ENCODE measurements at regions not wholly inside any gene's neighbourhood (a gene's known extent, or its start where the extent isn't known, plus 50 kb on each side); places are given as distances from the start of the nearest gene placed in this dataset.

DNA sequence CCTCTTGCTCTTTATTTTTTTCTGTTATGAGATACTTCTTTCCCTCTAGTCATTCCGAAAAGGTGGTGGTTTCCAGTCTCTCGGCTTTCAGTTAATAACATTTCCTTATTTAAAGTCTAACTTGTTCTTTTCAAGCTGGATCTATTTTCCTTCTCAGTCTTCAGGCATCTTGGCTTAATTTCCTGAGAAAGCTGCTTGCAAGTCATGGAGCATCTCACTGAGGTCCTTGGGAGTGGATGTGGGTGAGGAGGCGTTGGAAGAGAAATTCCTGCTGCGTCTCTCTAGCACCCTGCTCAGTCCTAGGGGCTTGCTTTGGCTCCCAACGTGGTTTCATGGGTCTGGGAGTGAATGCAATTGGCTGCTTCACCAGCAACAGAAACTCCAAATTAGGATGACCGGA is 210.2 kb upstream of the MKI67 start:
- no peak overlapping the region for H3K4me3 Mint-ChIP-seq
- H3K36me3 Mint-ChIP-seq = no peaks in the 10 kb centered on the region
- no peaks in the 10 kb centered on the region for H3K9me3 Mint-ChIP-seq
- Histone ChIP-seq H3K9ac (no peak overlapping the region), H3K9me3 (ENCODE audit: low read depth) (no peaks in the 10 kb centered on the region), H3K4me2 (no peak overlapping the region), H3K79me2 (ENCODE audit: low read depth) (no peaks in the 10 kb centered on the region), H3K4me1 (no peaks in the 10 kb centered on the region), H3K4me3 (no peak overlapping the region), H4K20me1 (ENCODE audit: low read depth) (no peaks in the 10 kb centered on the region), H2AFZ (replicated peaks) (no peak overlapping the region), H3K27me3 (no peaks in the 10 kb centered on the region), H3K27ac (no peak overlapping the region), H3K36me3 (no peaks in the 10 kb centered on the region), H3F3A (ENCODE audit: low read depth) (no peaks in the 10 kb centered on the region)
- no peak for DNase-seq (ENCODE audit: low spot score)
- no peaks in the 10 kb centered on the region for H3K4me1 Mint-ChIP-seq
- TF ChIP-seq EZH2 (IDR thresholded peaks at IDR 0.05) (no peak), EZH2phosphoT487 (IDR thresholded peaks at IDR 0.05) (no peak)
- TF ChIP-seq, protein P1, sequence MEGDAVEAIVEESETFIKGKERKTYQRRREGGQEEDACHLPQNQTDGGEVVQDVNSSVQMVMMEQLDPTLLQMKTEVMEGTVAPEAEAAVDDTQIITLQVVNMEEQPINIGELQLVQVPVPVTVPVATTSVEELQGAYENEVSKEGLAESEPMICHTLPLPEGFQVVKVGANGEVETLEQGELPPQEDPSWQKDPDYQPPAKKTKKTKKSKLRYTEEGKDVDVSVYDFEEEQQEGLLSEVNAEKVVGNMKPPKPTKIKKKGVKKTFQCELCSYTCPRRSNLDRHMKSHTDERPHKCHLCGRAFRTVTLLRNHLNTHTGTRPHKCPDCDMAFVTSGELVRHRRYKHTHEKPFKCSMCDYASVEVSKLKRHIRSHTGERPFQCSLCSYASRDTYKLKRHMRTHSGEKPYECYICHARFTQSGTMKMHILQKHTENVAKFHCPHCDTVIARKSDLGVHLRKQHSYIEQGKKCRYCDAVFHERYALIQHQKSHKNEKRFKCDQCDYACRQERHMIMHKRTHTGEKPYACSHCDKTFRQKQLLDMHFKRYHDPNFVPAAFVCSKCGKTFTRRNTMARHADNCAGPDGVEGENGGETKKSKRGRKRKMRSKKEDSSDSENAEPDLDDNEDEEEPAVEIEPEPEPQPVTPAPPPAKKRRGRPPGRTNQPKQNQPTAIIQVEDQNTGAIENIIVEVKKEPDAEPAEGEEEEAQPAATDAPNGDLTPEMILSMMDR (IDR thresholded peaks at IDR 0.05) = no peak
- H3K27ac Mint-ChIP-seq = no peak overlapping the region
- peaks cover 2% of the 10 kb centered on the region for H3K27me3 Mint-ChIP-seq (ENCODE audit: insufficient read depth, low read depth)

GRCh38 chr10:128337860-128338378 is 211.7 kb upstream of the MKI67 start:
- Mint-ChIP-seq H3K9me3 (no peaks in the 10 kb centered on the region), H3K27me3 (ENCODE audit: insufficient read depth, low read depth) (peaks cover 2% of the 10 kb centered on the region), H3K27ac (no peak overlapping the region), H3K4me3 (no peak overlapping the region), H3K4me1 (no peaks in the 10 kb centered on the region), H3K36me3 (no peaks in the 10 kb centered on the region)
- H3K36me3 ChIP-seq = no peaks in the 10 kb centered on the region
- H3K27me3 ChIP-seq = no peaks in the 10 kb centered on the region
- no peaks in the 10 kb centered on the region for H3K79me2 ChIP-seq (ENCODE audit: low read depth)
- H3K4me1 ChIP-seq = no peaks in the 10 kb centered on the region
- H3F3A ChIP-seq (ENCODE audit: low read depth) = no peaks in the 10 kb centered on the region
- no peak for DNase-seq (ENCODE audit: low spot score)
- H2AFZ ChIP-seq (replicated peaks) = no peak overlapping the region
- no peaks in the 10 kb centered on the region for H3K9me3 ChIP-seq (ENCODE audit: low read depth)
- H3K27ac ChIP-seq = no peak overlapping the region
- H4K20me1 ChIP-seq (ENCODE audit: low read depth) = no peaks in the 10 kb centered on the region
- no peak overlapping the region for H3K4me3 ChIP-seq
- H3K9ac ChIP-seq = no peak overlapping the region
- TF ChIP-seq EZH2phosphoT487 (IDR thresholded peaks at IDR 0.05) (no peak), EZH2 (IDR thresholded peaks at IDR 0.05) (no peak)
- TF ChIP-seq, protein P1 (IDR thresholded peaks at IDR 0.05) = no peak
- no peak overlapping the region for H3K4me2 ChIP-seq

DNA sequence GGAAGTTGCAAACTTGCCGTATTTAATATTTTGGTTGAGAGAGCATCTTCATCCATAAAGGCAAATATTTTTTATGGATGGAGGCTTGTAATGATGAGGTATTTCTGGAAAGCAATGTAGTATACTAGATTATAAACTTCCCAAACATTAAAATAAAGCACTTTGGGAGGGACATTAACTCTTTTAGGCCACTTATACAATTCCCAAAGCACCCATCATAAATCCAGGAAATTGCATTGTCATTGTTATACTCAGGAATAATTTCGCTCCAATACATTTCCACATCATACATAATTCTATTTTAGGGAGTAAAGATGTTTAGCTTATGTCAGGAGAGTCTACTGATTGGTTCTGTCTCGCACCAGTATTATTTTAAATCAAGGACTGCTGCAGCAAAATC is 212.7 kb upstream of the MKI67 start:
- TF ChIP-seq EZH2phosphoT487 (IDR thresholded peaks at IDR 0.05) = no peak
- TF ChIP-seq, protein P1 (IDR thresholded peaks at IDR 0.05) = no peak
- Histone ChIP-seq H3K36me3 (no peaks in the 10 kb centered on the region), H3K79me2 (ENCODE audit: low read depth) (no peaks in the 10 kb centered on the region)

More for the DNA sequence above, 212.7 kb upstream of the MKI67 start:
- Histone ChIP-seq H3K9me3 (ENCODE audit: low read depth) (no peaks in the 10 kb centered on the region), H3K4me2 (no peak overlapping the region), H3K27me3 (no peaks in the 10 kb centered on the region), H3K4me1 (no peaks in the 10 kb centered on the region), H2AFZ (replicated peaks) (no peak overlapping the region), H3K9ac (no peak overlapping the region), H3K27ac (no peak overlapping the region), H3K4me3 (no peak overlapping the region), H4K20me1 (ENCODE audit: low read depth) (no peaks in the 10 kb centered on the region), H3F3A (ENCODE audit: low read depth) (no peaks in the 10 kb centered on the region)
- H3K4me3 Mint-ChIP-seq = no peak overlapping the region
- peaks cover 2% of the 10 kb centered on the region for H3K27me3 Mint-ChIP-seq (ENCODE audit: insufficient read depth, low read depth)
- no peak overlapping the region for H3K27ac Mint-ChIP-seq
- no peaks in the 10 kb centered on the region for H3K36me3 Mint-ChIP-seq
- no peaks in the 10 kb centered on the region for H3K9me3 Mint-ChIP-seq
- DNase-seq (ENCODE audit: low spot score) = no peak
- no peaks in the 10 kb centered on the region for H3K4me1 Mint-ChIP-seq
